ENCODE measurements at regions not wholly inside any gene's neighbourhood (a gene's known extent, or its start where the extent isn't known, plus 50 kb on each side); places are given as distances from the start of the nearest gene placed in this dataset.
"Not testable (repeated sequence)": the region's sequence is repeated elsewhere in the genome, so short reads cannot be mapped to it uniquely, and the experiment has no call there.

GRCh38 chr9:108396193-108396592 lies 459.6 kb downstream of the ACTL7B start:
- no peak overlapping the region for H3K9ac ChIP-seq (ENCODE audit: low read depth, low read length)
- peaks cover 4% of the 10 kb centered on the region for H3K9me3 ChIP-seq (ENCODE audit: control insufficient read depth, insufficient read depth, low read length)
- H3K36me3 ChIP-seq (ENCODE audit: insufficient read depth, low read length): no peaks in the 10 kb centered on the region
- no peaks in the 10 kb centered on the region for H3K4me1 ChIP-seq (ENCODE audit: insufficient read depth, low read length)

GRCh38 chr9:108395421-108395820 lies 460.4 kb downstream of the ACTL7B start:
- Histone ChIP-seq H3K9ac (ENCODE audit: low read depth, low read length) (no peak overlapping the region), H3K4me1 (ENCODE audit: insufficient read depth, low read length) (no peaks in the 10 kb centered on the region)

GRCh38 chr9:108394726-108395125 lies 461.1 kb downstream of the ACTL7B start:
- H3K36me3 ChIP-seq (ENCODE audit: insufficient read depth, low read length): no peaks in the 10 kb centered on the region
- H3K9ac ChIP-seq (ENCODE audit: low read depth, low read length): no peak overlapping the region
- peaks cover 4% of the 10 kb centered on the region for H3K9me3 ChIP-seq (ENCODE audit: control insufficient read depth, insufficient read depth, low read length)
- H3K4me1 ChIP-seq (ENCODE audit: insufficient read depth, low read length): no peaks in the 10 kb centered on the region

More at GRCh38 chr9:108395421-108395820, 460.4 kb downstream of the ACTL7B start:
- Histone ChIP-seq H3K36me3 (ENCODE audit: insufficient read depth, low read length) (no peaks in the 10 kb centered on the region), H3K9me3 (ENCODE audit: control insufficient read depth, insufficient read depth, low read length) (peaks cover 4% of the 10 kb centered on the region)

GRCh38 chr9:108393481-108394001 lies 462.2 kb downstream of the ACTL7B start:
- not testable (repeated sequence) for H3K9me3 ChIP-seq (ENCODE audit: control insufficient read depth, insufficient read depth, low read length); H3K36me3 ChIP-seq (ENCODE audit: insufficient read depth, low read length); H3K4me1 ChIP-seq (ENCODE audit: insufficient read depth, low read length); H3K9ac ChIP-seq (ENCODE audit: low read depth, low read length)

- no peak overlapping the region for H3K9ac ChIP-seq (ENCODE audit: low read depth, low read length)
- no peaks in the 10 kb centered on the region for H3K4me1 ChIP-seq (ENCODE audit: insufficient read depth, low read length)
- no peaks in the 10 kb centered on the region for H3K36me3 ChIP-seq (ENCODE audit: insufficient read depth, low read length)
- H3K9me3 ChIP-seq (ENCODE audit: control insufficient read depth, insufficient read depth, low read length): peaks cover 4% of the 10 kb centered on the region
These were observed 462.9 kb downstream of the ACTL7B start for GRCh38 chr9:108392877-108393276.

GRCh38 chr9:108389056-108389455 lies 466.7 kb downstream of the ACTL7B start:
- H3K4me1 ChIP-seq (ENCODE audit: insufficient read depth, low read length): no peaks in the 10 kb centered on the region
- no peaks in the 10 kb centered on the region for H3K9me3 ChIP-seq (ENCODE audit: control insufficient read depth, insufficient read depth, low read length)
- no peaks in the 10 kb centered on the region for H3K36me3 ChIP-seq (ENCODE audit: insufficient read depth, low read length)
- no peak overlapping the region for H3K9ac ChIP-seq (ENCODE audit: low read depth, low read length)

- Histone ChIP-seq H3K4me1 (ENCODE audit: insufficient read depth, low read length) (no peaks in the 10 kb centered on the region), H3K9me3 (ENCODE audit: control insufficient read depth, insufficient read depth, low read length) (no peaks in the 10 kb centered on the region), H3K9ac (ENCODE audit: low read depth, low read length) (no peak overlapping the region), H3K36me3 (ENCODE audit: insufficient read depth, low read length) (no peaks in the 10 kb centered on the region)
These were observed 468.9 kb downstream of the ACTL7B start for GRCh38 chr9:108386859-108387384.

- H3K4me1 ChIP-seq (ENCODE audit: insufficient read depth, low read length): no peaks in the 10 kb centered on the region
- no peaks in the 10 kb centered on the region for H3K36me3 ChIP-seq (ENCODE audit: insufficient read depth, low read length)
- no peaks in the 10 kb centered on the region for H3K9me3 ChIP-seq (ENCODE audit: control insufficient read depth, insufficient read depth, low read length)
- no peak overlapping the region for H3K9ac ChIP-seq (ENCODE audit: low read depth, low read length)
These were observed 469.8 kb downstream of the ACTL7B start for GRCh38 chr9:108386032-108386431.

- H3K4me1 ChIP-seq (ENCODE audit: insufficient read depth, low read length): no peaks in the 10 kb centered on the region
- H3K9me3 ChIP-seq (ENCODE audit: control insufficient read depth, insufficient read depth, low read length): no peaks in the 10 kb centered on the region
- no peaks in the 10 kb centered on the region for H3K36me3 ChIP-seq (ENCODE audit: insufficient read depth, low read length)
- H3K9ac ChIP-seq (ENCODE audit: low read depth, low read length): no peak overlapping the region
These were observed 472.0 kb downstream of the ACTL7B start for GRCh38 chr9:108383796-108384195.

- Histone ChIP-seq H3K36me3 (ENCODE audit: insufficient read depth, low read length) (no peaks in the 10 kb centered on the region), H3K9me3 (ENCODE audit: control insufficient read depth, insufficient read depth, low read length) (no peaks in the 10 kb centered on the region), H3K9ac (ENCODE audit: low read depth, low read length) (no peak overlapping the region), H3K4me1 (ENCODE audit: insufficient read depth, low read length) (no peaks in the 10 kb centered on the region)
These were observed 473.5 kb downstream of the ACTL7B start for GRCh38 chr9:108382310-108382709.

GRCh38 chr9:108377881-108378280 lies 477.9 kb downstream of the ACTL7B start:
- Histone ChIP-seq H3K9ac (ENCODE audit: low read depth, low read length) (no peak overlapping the region), H3K36me3 (ENCODE audit: insufficient read depth, low read length) (no peaks in the 10 kb centered on the region), H3K9me3 (ENCODE audit: control insufficient read depth, insufficient read depth, low read length) (no peaks in the 10 kb centered on the region), H3K4me1 (ENCODE audit: insufficient read depth, low read length) (no peaks in the 10 kb centered on the region)

GRCh38 chr9:108377382-108377781 lies 478.4 kb downstream of the ACTL7B start:
- no peaks in the 10 kb centered on the region for H3K9me3 ChIP-seq (ENCODE audit: control insufficient read depth, insufficient read depth, low read length)
- H3K4me1 ChIP-seq (ENCODE audit: insufficient read depth, low read length): no peaks in the 10 kb centered on the region
- no peaks in the 10 kb centered on the region for H3K36me3 ChIP-seq (ENCODE audit: insufficient read depth, low read length)
- no peak overlapping the region for H3K9ac ChIP-seq (ENCODE audit: low read depth, low read length)

- Histone ChIP-seq H3K9ac (ENCODE audit: low read depth, low read length) (no peak overlapping the region), H3K9me3 (ENCODE audit: control insufficient read depth, insufficient read depth, low read length) (no peaks in the 10 kb centered on the region), H3K4me1 (ENCODE audit: insufficient read depth, low read length) (no peaks in the 10 kb centered on the region), H3K36me3 (ENCODE audit: insufficient read depth, low read length) (no peaks in the 10 kb centered on the region)
These were observed 479.6 kb downstream of the ACTL7B start for GRCh38 chr9:108376140-108376539.

GRCh38 chr9:108374626-108375025 lies 481.2 kb downstream of the ACTL7B start:
- H3K9me3 ChIP-seq (ENCODE audit: control insufficient read depth, insufficient read depth, low read length): no peaks in the 10 kb centered on the region; the same call in 1 of the 2 replicates
- no peaks in the 10 kb centered on the region for H3K36me3 ChIP-seq (ENCODE audit: insufficient read depth, low read length)
- H3K9ac ChIP-seq (ENCODE audit: low read depth, low read length): no peak overlapping the region

GRCh38 chr9:108367188-108367587 lies 488.6 kb downstream of the ACTL7B start:
- no peak overlapping the region for H3K9ac ChIP-seq (ENCODE audit: low read depth, low read length)
- H3K4me1 ChIP-seq (ENCODE audit: insufficient read depth, low read length): no peaks in the 10 kb centered on the region
- no peaks in the 10 kb centered on the region for H3K36me3 ChIP-seq (ENCODE audit: insufficient read depth, low read length)
- H3K9me3 ChIP-seq (ENCODE audit: control insufficient read depth, insufficient read depth, low read length): no peaks in the 10 kb centered on the region; the same call in 1 of the 2 replicates

More at GRCh38 chr9:108374626-108375025, 481.2 kb downstream of the ACTL7B start:
- no peaks in the 10 kb centered on the region for H3K4me1 ChIP-seq (ENCODE audit: insufficient read depth, low read length)

Data from ES-I3 (cell line).